Caco-2 (cell line): ENCODE measurements at regions not wholly inside any gene's neighbourhood (a gene's known extent, or its start where the extent isn't known, plus 50 kb on each side); places are given as distances from the start of the nearest gene placed in this dataset.

Experiments
- BruUV-seq: library from RNA; stranded (reverse); fragments of 400-500 nt; replicated peaks from 2 replicates; lab custom pipeline; 2021; lab: Mats Ljungman, UMichigan
- CTCF ChIA-PET: fragments of 300-600 bp; sonication (Branson Sonifier 250); formaldehyde crosslinking; loops from one replicate; lab custom pipeline; 2022; ENCODE audit warnings: antibody characterized with exemption; lab: Charles Lee
- POLR2A ChIA-PET: fragments of 300-600 bp; sonication (Branson Sonifier 250); formaldehyde crosslinking; loops from one replicate; lab custom pipeline; 2022; ENCODE audit warnings: antibody characterized with exemption; lab: Charles Lee
- DNase-seq, 2 experiments: peaks; one replicate each; pipeline versions ENCODE4 v3.0.0 to v3.0.0-alpha.2; 2020 to 2022
- H3K27me3 ChIP-seq: replicated peaks from 2 replicates; pipeline ENCODE4 v1.6.0; 2011; ENCODE audit warnings: low read length; ENCODE audit not compliant: control insufficient read depth, insufficient read depth
- H3K36me3 ChIP-seq: 2 replicates; pipeline ENCODE4 v1.5.1; 2011; ENCODE audit warnings: low read length; ENCODE audit not compliant: control insufficient read depth, insufficient read depth
- H3K4me1 ChIP-seq: fragments of 250-450 bp; sonication (Bioruptor Pico); 2 replicates; pipeline ENCODE4 v1.5.1; 2020; ENCODE audit warnings: mild to moderate bottlenecking
- H3K4me3 ChIP-seq: 2 replicates; pipeline ENCODE4 v1.5.1; 2011; ENCODE audit warnings: low read depth, mild to moderate bottlenecking, control low read depth, low read length
- H3K9me3 ChIP-seq: fragments of 250-450 bp; sonication (Bioruptor Pico); 2 replicates; pipeline ENCODE4 v1.5.1; 2020; ENCODE audit warnings: mild to moderate bottlenecking, moderate library complexity
- H3K27ac Mint-ChIP-seq: one replicate; pipeline ENCODE4 v1.8.0; 2022; ENCODE audit warnings: mixed read lengths; ENCODE audit not compliant: unreplicated experiment
- H3K27me3 Mint-ChIP-seq: one replicate; pipeline ENCODE4 v1.8.0; 2022; ENCODE audit warnings: mixed read lengths; ENCODE audit not compliant: insufficient read depth, unreplicated experiment
- H3K36me3 Mint-ChIP-seq: one replicate; pipeline ENCODE4 v1.8.0; 2022; ENCODE audit warnings: mild to moderate bottlenecking, mixed read lengths; ENCODE audit not compliant: insufficient read depth, unreplicated experiment
- H3K4me1 Mint-ChIP-seq: one replicate; pipeline ENCODE4 v1.8.0; 2022; ENCODE audit warnings: low read depth, mixed read lengths; ENCODE audit not compliant: unreplicated experiment
- H3K4me3 Mint-ChIP-seq: one replicate; pipeline ENCODE4 v1.8.0; 2022; ENCODE audit warnings: mild to moderate bottlenecking, moderate library complexity, mixed read lengths; ENCODE audit not compliant: unreplicated experiment
- H3K9me3 Mint-ChIP-seq: one replicate; pipeline ENCODE4 v1.8.0; 2022; ENCODE audit warnings: mixed read lengths; ENCODE audit not compliant: unreplicated experiment
- intact Hi-C: fragments of 100-400 bp; cut with micrococcal nuclease; formaldehyde crosslinking; loops from one replicate; pipeline ENCODE4 v1.10.0; 2022; ENCODE audit not compliant: unreplicated experiment
- TF ChIP-seq, protein P1 (sequence below), 2 experiments: fragments of 200-600 bp in 1 of 2; IDR thresholded peaks; 1 replicate in 1 of 2; 2 replicates in 1 of 2; pipeline versions ENCODE4 v1.5.1 to v1.8.0; 2011 to 2022; ENCODE audit warnings: antibody characterized with exemption in 1 of 2, control low read depth in 1 of 2, inconsistent platforms in 1 of 2, low read depth in 1 of 2, low read length in 1 of 2, mild to moderate bottlenecking in 1 of 2, moderate library complexity in 1 of 2; ENCODE audit not compliant: insufficient read depth in 1 of 2, severe bottlenecking in 1 of 2, unreplicated experiment in 1 of 2

DNA sequence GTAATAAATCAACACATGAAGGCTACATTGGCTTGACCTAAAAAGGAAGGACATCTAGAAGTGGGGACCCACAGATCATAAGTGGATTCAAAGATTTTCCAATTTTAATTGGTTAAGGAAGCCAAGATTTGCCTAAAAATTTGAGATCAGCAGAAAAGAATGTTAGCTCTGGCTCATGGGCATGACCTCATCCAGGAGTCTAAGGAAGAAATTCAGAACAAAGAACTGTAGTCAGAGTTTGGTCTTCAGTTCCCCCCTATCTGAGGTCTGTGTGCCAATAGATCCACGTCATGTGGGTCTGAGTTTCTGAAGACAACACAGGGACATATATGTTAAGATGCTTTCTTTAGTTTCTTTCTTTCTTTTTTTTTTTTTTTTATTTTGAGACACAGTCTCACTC, 648.8 kb upstream of the SPRY2 start:
- Mint-ChIP-seq H3K27ac (no peak overlapping the region), H3K4me3 (no peak overlapping the region), H3K27me3 (peaks cover 2% of the 10 kb centered on the region), H3K36me3 (no peaks in the 10 kb centered on the region), H3K9me3 (no peaks in the 10 kb centered on the region), H3K4me1 (no peaks in the 10 kb centered on the region)
- intact Hi-C loops: no loop called here
- Histone ChIP-seq H3K4me1 (no peaks in the 10 kb centered on the region), H3K36me3 (no peaks in the 10 kb centered on the region), H3K4me3 (no peak overlapping the region), H3K9me3 (no peaks in the 10 kb centered on the region), H3K27me3 (no peaks in the 10 kb centered on the region)
- TF ChIP-seq, protein P1, sequence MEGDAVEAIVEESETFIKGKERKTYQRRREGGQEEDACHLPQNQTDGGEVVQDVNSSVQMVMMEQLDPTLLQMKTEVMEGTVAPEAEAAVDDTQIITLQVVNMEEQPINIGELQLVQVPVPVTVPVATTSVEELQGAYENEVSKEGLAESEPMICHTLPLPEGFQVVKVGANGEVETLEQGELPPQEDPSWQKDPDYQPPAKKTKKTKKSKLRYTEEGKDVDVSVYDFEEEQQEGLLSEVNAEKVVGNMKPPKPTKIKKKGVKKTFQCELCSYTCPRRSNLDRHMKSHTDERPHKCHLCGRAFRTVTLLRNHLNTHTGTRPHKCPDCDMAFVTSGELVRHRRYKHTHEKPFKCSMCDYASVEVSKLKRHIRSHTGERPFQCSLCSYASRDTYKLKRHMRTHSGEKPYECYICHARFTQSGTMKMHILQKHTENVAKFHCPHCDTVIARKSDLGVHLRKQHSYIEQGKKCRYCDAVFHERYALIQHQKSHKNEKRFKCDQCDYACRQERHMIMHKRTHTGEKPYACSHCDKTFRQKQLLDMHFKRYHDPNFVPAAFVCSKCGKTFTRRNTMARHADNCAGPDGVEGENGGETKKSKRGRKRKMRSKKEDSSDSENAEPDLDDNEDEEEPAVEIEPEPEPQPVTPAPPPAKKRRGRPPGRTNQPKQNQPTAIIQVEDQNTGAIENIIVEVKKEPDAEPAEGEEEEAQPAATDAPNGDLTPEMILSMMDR (IDR thresholded peaks at IDR 0.05; ENCODE audit: insufficient read depth in 1 of 2, low read depth in 1 of 2, low read length in 1 of 2, severe bottlenecking in 1 of 2, unreplicated experiment in 1 of 2): no peak
- BruUV-seq: no TSS peak
- DNase-seq: no peak
- CTCF ChIA-PET: interaction anchor here (0.8 kb wide), 1 partner anchor 28 kb away, joined by 3 read pairs; no protein-coding TSS in a partner anchor
- POLR2A ChIA-PET: no interaction called here

DNA sequence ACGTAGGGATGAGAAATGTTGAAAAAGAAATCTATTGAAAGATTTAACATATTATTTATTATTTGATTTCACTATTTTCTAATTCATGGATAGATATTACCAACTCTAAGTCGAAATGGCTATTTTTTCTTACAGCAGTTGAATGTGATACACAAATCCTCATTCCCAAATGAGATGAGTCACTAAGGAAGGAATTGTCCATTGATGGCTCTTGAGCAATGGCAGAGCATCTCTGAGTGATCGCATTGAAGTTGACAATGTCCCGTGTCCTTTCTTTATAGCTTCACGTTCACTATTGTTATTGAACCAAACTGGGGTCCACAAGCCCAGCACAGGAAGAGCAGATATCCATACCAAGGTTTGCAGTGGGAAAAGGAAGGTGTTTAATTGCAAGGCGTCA, 648.3 kb upstream of the SPRY2 start:
- Mint-ChIP-seq H3K27me3 (peaks cover 2% of the 10 kb centered on the region), H3K36me3 (no peaks in the 10 kb centered on the region), H3K4me3 (no peak overlapping the region), H3K4me1 (no peaks in the 10 kb centered on the region), H3K9me3 (no peaks in the 10 kb centered on the region), H3K27ac (no peak overlapping the region)
- Histone ChIP-seq H3K27me3 (no peaks in the 10 kb centered on the region), H3K4me1 (no peaks in the 10 kb centered on the region), H3K36me3 (no peaks in the 10 kb centered on the region), H3K4me3 (no peak overlapping the region), H3K9me3 (no peaks in the 10 kb centered on the region)
- ChIA-PET POLR2A (no interaction called here), CTCF (interaction anchor here (0.8 kb wide), 1 partner anchor 29 kb away, joined by 3 read pairs; no protein-coding TSS in a partner anchor)
- intact Hi-C loops: no loop called here
- BruUV-seq: no TSS peak
- DNase-seq: no peak
- TF ChIP-seq, protein P1 (IDR thresholded peaks at IDR 0.05; ENCODE audit: insufficient read depth in 1 of 2, low read depth in 1 of 2, low read length in 1 of 2, severe bottlenecking in 1 of 2, unreplicated experiment in 1 of 2): no peak

DNA sequence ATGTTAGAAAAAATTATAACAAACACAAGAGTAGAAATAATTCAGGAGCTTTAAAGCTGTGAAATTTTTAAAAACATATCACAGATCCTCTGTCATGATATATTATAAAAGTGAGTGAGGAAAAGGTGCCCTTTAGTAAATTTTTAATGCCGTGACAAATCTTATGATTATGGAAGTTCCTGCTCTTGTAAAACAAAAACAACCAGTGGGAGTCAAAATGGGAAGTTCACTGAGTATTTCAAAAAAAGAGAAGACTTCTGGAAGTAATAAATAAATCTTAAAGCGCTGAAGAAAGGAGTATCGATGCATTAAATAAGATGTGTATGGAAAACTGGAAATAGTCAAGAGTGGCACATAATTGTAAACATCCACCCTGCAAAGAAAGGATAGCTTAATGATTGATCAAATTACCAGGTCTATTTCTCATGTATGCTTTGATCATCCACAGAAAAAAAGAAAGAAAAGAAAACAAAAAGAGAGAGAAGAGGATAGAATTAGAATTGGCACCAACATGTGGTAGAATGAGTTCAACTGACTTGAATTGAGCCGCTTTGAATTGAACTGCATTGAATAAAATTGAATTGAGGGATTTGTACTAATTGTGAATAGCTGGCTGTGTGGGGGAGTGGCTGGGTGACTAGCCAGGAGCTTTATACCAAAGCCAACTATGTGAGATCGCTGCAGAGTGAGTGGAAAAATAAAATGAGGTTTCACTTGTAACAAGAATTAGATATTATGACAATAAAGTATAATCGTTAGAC, 647.6 kb upstream of the SPRY2 start:
- TF ChIP-seq, protein P1 (IDR thresholded peaks at IDR 0.05; ENCODE audit: insufficient read depth in 1 of 2, low read depth in 1 of 2, low read length in 1 of 2, severe bottlenecking in 1 of 2, unreplicated experiment in 1 of 2): no peak
- no peak overlapping the region for H3K27ac Mint-ChIP-seq
- H3K4me1 ChIP-seq: no peaks in the 10 kb centered on the region
- CTCF ChIA-PET: no interaction called here
- no peaks in the 10 kb centered on the region for H3K4me1 Mint-ChIP-seq
- POLR2A ChIA-PET: no interaction called here
- H3K36me3 Mint-ChIP-seq: no peaks in the 10 kb centered on the region
- no peaks in the 10 kb centered on the region for H3K9me3 ChIP-seq
- no peaks in the 10 kb centered on the region for H3K27me3 ChIP-seq
- no TSS peak for BruUV-seq
- no peak overlapping the region for H3K4me3 ChIP-seq
- DNase-seq: no peak
- intact Hi-C loops: no loop called here
- H3K9me3 Mint-ChIP-seq: no peaks in the 10 kb centered on the region
- H3K27me3 Mint-ChIP-seq: peaks cover 2% of the 10 kb centered on the region
- H3K4me3 Mint-ChIP-seq: no peak overlapping the region
- H3K36me3 ChIP-seq: no peaks in the 10 kb centered on the region
